Adipocyte (in vitro differentiated cells): ENCODE measurements at regions not wholly inside any gene's neighbourhood (a gene's known extent, or its start where the extent isn't known, plus 50 kb on each side); places are given as distances from the start of the nearest gene placed in this dataset.

Experiments used
- DNase-seq: peaks from one replicate; pipeline ENCODE4 v3.0.0-alpha.2; 2015; ENCODE audit warnings: low read depth
- H3K27me3 ChIP-seq: replicated peaks from 2 replicates; pipeline ENCODE4 v1.7.0; 2013; ENCODE audit warnings: mild to moderate bottlenecking, low read length, moderate library complexity; ENCODE audit not compliant: control insufficient read depth, insufficient read depth
- H3K36me3 ChIP-seq: 2 replicates; pipeline ENCODE4 v1.7.0; 2013; ENCODE audit warnings: low read length, mild to moderate bottlenecking, moderate library complexity; ENCODE audit not compliant: control insufficient read depth, insufficient read depth, severe bottlenecking
- H3K4me1 ChIP-seq: 2 replicates; pipeline ENCODE4 v1.7.0; 2013; ENCODE audit warnings: mild to moderate bottlenecking, low read length, moderate library complexity; ENCODE audit not compliant: control insufficient read depth, insufficient read depth
- H3K4me3 ChIP-seq: 2 replicates; pipeline ENCODE4 v1.7.0; 2013; ENCODE audit warnings: mild to moderate bottlenecking, low read length, moderate library complexity
- H3K9ac ChIP-seq: 2 replicates; pipeline ENCODE4 v1.7.0; 2013; ENCODE audit warnings: mild to moderate bottlenecking, low read length, moderate library complexity
- H3K9me3 ChIP-seq: 2 replicates; pipeline ENCODE4 v1.7.0; 2013; ENCODE audit warnings: mild to moderate bottlenecking, low read length, moderate library complexity; ENCODE audit not compliant: control insufficient read depth

DNA sequence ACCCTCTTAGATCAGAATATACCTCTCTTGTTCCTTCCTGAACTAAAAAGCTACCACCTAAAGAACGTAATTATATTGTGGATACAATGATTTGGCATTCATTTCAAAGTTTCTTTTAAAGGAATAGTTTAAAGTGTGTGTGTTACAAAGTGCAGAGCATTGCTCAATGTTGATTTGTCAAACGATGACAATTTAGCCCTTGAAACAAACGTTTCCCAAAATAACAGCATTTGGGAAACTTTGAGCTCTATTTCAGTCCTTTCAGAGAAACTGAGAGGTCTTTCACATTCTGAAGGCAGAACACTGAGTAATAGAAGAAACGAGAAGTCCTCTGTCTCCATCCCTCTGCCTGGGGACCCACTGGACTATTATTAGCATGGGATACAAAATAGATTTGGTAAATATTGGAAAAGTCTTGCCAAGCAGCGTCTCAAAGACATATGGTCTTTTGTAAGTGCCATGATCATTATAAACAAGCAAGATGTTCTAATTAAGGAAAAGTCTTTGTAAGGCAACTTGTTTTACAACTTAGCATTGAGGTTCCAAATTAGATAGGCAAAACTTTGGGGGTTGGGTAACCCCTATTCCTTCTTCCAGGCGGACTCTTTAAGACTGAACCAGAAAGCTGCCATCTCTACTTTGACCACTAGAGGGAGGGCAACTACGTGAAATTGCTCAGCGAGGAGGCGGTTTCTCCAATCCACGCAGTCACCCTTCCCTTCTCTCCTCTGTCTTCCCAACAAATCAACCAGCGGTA, 208.8 kb downstream of the RNF144B start:
- DNase-seq: peak; percentile 90
- Histone ChIP-seq H3K9me3 (no peaks in the 10 kb centered on the region), H3K4me3 (peak overlapping the region; percentile 65), H3K36me3 (no peaks in the 10 kb centered on the region), H3K27me3 (no peaks in the 10 kb centered on the region), H3K4me1 (peaks cover 51% of the 10 kb centered on the region), H3K9ac (peak overlapping the region; percentile 78)

DNA sequence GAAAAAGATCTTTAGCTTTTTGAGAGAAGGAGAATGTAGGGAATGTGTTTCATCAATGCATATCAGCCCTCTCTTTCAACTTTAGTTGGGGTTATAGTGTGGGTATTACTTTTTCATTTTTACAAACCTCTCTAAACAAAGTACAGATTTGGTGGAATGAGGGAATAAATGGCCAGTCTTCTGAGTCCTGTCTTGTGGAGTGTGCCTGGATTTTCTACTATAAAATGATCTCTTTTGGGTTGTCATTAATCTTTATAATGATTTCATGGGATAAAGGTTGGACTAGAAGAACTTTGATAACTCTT, 209.3 kb downstream of the RNF144B start:
- peaks cover 50% of the 10 kb centered on the region for H3K4me1 ChIP-seq
- H3K9ac ChIP-seq: peak overlapping the region; percentile 78
- no peaks in the 10 kb centered on the region for H3K36me3 ChIP-seq
- peak overlapping the region; percentile 65 for H3K4me3 ChIP-seq
- no peaks in the 10 kb centered on the region for H3K27me3 ChIP-seq
- no peaks in the 10 kb centered on the region for H3K9me3 ChIP-seq
- no peak for DNase-seq

DNA sequence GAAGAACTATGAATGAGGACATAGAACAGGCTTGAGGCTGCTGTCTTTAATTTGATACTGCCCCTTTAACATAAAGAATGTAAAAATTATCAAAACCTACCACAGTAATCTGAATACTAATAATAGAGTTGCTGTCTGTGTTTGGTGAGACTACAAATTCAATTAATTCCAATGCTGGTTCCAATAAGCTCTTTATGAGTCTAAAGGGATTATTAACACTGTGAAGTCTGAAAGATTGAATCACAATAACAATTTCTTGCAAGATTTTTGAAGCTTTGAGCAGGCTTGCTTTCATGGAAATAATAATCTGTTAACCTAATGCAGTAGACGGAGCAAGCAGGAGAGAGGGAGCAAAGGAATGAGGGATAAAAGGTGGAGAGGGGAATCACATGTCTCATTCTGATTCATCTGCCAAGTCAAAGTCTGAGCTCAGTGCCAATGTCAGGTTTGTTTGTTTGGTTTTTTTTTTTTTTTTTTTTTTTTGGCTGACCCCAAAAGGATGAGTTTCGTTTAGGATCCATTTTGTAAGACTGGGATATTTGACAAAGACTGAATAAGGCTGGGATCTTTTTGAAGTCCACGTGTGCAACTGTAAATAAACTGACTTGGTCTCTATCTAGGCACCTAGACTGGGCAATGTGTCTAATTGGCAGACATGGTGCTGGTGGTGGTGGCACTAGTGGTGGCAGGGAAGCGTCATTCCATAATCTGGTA, 211.6 kb downstream of the RNF144B start:
- Histone ChIP-seq H3K36me3 (no peaks in the 10 kb centered on the region), H3K9me3 (no peaks in the 10 kb centered on the region), H3K4me3 (no peak overlapping the region), H3K9ac (no peak overlapping the region), H3K27me3 (no peaks in the 10 kb centered on the region), H3K4me1 (peaks cover 33% of the 10 kb centered on the region)
- DNase-seq: no peak

DNA sequence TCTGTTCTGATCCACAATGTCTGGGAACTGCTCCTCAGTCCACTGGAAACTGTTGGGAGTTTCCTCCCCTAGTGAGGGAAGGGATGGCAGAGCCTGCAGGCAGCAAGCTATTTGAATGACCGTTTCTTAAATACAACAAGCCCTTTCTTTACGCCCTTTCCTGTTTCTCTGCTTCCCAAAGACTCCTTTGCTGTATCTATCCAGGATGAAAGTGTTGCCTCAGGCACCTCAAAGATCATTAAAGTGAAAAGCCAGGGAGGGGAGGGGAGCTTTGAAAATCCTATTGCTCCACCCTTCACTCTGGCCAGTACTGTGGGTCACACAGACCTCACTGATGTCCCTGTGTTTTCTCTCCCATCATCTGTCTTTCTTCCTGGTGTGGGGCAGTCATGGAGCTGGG, 213.1 kb downstream of the RNF144B start:
- Histone ChIP-seq H3K4me1 (peaks cover 23% of the 10 kb centered on the region), H3K9ac (no peak overlapping the region), H3K36me3 (no peaks in the 10 kb centered on the region), H3K9me3 (no peaks in the 10 kb centered on the region), H3K4me3 (no peak overlapping the region), H3K27me3 (no peaks in the 10 kb centered on the region)
- no peak for DNase-seq

DNA sequence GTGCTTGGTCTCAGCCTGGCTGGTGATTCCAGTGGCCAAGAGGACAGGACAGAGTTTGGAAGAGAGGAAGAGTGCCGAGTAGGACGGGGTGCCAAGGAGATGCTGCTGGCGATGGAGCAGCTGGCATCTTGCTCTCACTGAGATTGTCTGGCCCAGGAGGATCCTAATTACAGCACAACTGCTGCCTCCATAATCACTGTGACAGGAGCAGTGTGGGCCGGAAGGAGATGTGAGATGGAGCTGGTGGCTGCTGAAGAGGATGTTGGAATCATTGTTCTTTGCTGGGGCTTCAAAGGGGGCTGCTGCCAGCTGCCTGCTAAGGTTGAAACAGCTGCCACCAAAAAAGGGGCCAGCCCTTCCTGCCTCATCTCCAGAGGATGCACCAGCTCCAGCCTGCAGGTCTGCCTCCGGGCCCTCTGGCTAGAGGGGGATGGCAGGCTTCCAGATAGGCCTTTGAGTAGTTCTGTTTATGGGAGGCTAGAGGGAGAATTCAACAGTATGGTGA, 214.4 kb downstream of the RNF144B start:
- Histone ChIP-seq H3K4me3 (no peak overlapping the region), H3K9ac (no peak overlapping the region)

DNA sequence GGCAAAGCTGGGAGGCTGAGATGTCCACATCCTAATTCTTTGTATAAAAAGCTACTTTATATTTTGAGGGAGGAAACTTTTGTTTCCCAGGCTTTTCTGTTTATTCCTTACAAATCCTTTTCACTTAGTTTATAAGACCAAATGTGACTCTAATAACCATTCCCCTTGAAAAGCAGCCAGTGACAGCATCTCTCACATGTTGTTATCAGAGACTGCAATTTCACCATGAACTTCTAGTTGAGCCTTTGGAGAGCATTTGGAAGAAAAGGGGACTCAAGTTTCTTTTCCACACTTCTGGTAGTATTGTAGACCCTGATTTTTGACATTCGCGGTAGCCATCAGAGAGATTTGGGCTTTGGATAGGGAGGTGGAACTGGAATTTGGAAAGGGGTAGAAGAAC, 215.8 kb downstream of the RNF144B start:
- H3K4me1 ChIP-seq: peaks cover 8% of the 10 kb centered on the region
- H3K36me3 ChIP-seq: no peaks in the 10 kb centered on the region
- no peaks in the 10 kb centered on the region for H3K9me3 ChIP-seq
- H3K4me3 ChIP-seq: no peak overlapping the region
- DNase-seq: no peak
- H3K27me3 ChIP-seq: no peaks in the 10 kb centered on the region
- no peak overlapping the region for H3K9ac ChIP-seq

More for the DNA sequence above, 214.4 kb downstream of the RNF144B start:
- Histone ChIP-seq H3K9me3 (no peaks in the 10 kb centered on the region), H3K36me3 (no peaks in the 10 kb centered on the region), H3K4me1 (peaks cover 16% of the 10 kb centered on the region), H3K27me3 (no peaks in the 10 kb centered on the region)
- DNase-seq: no peak

DNA sequence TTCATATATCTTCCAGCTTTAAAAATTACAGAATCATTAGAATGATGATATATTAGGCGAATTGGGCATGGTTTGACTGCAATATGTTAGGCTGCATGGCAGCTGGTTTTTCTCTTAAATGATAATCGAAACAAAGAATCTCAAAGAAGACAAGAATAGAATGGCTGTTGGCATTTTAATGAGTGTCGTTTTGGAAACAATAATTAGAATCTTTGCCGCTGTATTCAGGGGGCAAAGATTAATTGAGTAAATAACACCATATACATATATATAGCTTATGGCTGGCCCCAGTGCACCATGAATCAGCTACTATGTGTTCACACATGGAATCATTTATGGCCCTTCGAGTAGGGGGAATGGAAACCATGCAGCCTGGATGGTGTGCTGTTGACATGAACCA, 216.2 kb downstream of the RNF144B start:
- Histone ChIP-seq H3K27me3 (no peaks in the 10 kb centered on the region), H3K9ac (no peak overlapping the region), H3K36me3 (no peaks in the 10 kb centered on the region), H3K4me1 (peaks cover 8% of the 10 kb centered on the region), H3K4me3 (no peak overlapping the region), H3K9me3 (no peaks in the 10 kb centered on the region)
- no peak for DNase-seq

DNA sequence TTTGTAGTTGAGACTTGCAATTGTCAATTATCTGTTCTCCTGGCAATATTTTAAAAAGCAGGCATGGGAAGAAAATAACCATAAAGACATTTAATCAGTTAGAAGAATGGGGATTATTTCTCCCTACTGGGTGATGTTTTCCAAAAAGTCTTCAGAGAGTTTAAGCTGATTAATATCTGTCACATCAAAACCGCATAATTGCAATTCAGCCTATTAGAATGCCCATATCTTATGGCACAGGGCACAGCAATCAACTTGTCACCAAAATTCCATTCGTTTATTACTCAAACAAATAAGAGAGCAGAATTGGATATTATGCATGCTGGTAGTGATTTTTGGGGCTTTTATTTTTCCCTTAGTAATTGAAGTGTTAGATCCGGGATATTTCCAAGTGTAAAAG, 218.7 kb downstream of the RNF144B start:
- Histone ChIP-seq H3K4me3 (no peak overlapping the region), H3K36me3 (no peaks in the 10 kb centered on the region), H3K4me1 (no peaks in the 10 kb centered on the region), H3K27me3 (no peaks in the 10 kb centered on the region), H3K9me3 (no peaks in the 10 kb centered on the region), H3K9ac (no peak overlapping the region)
- no peak for DNase-seq

DNA sequence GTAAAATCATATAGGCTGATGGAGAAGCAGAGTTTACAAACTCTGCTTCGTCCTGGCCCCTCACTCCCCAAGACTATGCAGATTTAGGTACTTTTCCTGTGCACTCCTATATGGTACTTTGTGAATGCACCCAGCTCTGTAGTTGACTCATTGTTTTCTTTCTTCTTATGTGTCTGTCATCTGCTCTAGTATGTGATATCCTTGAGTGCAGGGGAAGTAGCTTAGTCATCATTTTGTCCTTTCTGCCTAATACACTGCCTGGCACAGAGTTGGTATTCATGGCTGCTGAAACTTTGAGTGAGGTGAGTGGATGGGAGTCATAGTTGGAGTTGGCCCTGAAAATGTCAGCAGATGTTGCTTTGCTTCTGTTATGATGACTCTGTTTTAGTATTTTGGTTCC, 222.6 kb downstream of the RNF144B start:
- H3K4me1 ChIP-seq: peaks cover 4% of the 10 kb centered on the region
- H3K36me3 ChIP-seq: no peaks in the 10 kb centered on the region
- H3K4me3 ChIP-seq: no peak overlapping the region
- no peaks in the 10 kb centered on the region for H3K9me3 ChIP-seq
- DNase-seq: no peak
- no peak overlapping the region for H3K9ac ChIP-seq
- H3K27me3 ChIP-seq: no peaks in the 10 kb centered on the region

DNA sequence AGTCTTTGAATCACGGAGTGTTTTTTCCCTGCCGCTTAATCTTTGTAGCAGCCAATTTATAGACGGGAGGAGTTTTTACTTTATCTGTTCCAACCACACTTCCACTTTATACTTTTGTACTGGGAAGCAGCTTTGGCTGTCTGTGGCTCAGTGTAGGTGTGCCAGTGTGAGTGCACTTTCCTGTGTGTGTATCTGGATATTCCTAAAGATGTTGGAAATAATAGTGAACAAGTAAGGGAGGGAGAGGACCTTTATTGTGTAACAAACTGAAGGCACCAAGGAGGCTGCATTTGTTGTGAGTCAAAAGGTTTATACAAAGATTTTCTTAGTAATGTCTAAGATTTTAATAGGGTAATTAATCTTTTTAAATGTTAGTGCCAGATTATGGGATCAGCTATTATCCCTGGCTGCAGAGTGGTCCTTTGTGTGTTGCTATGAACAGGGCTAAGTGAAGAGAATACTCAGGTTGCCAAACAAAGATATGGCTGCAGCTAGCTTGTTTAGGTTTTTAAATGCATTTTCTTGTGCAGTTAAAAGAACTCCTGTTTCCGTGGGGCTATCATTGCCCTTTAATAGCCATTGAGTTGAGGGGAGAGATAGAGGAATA, 226.3 kb downstream of the RNF144B start:
- Histone ChIP-seq H3K9me3 (peaks cover 2% of the 10 kb centered on the region), H3K4me1 (peaks cover 4% of the 10 kb centered on the region), H3K9ac (no peak overlapping the region), H3K4me3 (no peak overlapping the region), H3K27me3 (no peaks in the 10 kb centered on the region), H3K36me3 (no peaks in the 10 kb centered on the region)
- no peak for DNase-seq

DNA sequence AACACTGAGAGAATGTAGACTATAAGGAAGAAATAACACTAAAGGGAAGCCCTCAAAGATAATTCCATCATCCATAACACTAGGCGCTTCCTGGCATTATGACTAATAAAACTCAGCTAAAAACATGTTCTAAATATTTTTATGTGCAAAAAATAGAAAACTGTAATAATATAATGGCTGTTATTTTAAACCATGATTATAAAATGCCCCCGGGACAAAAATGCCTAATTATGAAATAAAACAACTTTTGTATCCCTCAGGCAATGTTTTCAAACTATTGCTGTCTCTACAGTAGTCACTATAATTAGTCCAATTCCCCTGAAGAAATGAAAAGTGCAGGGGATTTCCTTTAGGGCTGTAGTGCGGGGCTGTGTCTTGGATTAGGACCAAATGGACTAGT, 242.4 kb downstream of the RNF144B start:
- Histone ChIP-seq H3K36me3 (no peaks in the 10 kb centered on the region), H3K9ac (no peak overlapping the region), H3K9me3 (no peaks in the 10 kb centered on the region), H3K27me3 (no peaks in the 10 kb centered on the region), H3K4me3 (no peak overlapping the region), H3K4me1 (peaks cover 9% of the 10 kb centered on the region)
- no peak for DNase-seq
